B cell (primary cell): ENCODE measurements at regions not wholly inside any gene's neighbourhood (a gene's known extent, or its start where the extent isn't known, plus 50 kb on each side); places are given as distances from the start of the nearest gene placed in this dataset.

Source experiments
- EZH2 ChIP-seq: IDR thresholded peaks from 2 replicates; pipeline ENCODE4 v1.6.1; 2012; ENCODE audit warnings: borderline replicate concordance, low read depth, mild to moderate bottlenecking, moderate library complexity, low read length; ENCODE audit not compliant: insufficient read depth, poor library complexity, severe bottlenecking
- TF ChIP-seq, protein P1 (sequence below): fragments of 200-600 bp; IDR thresholded peaks from one replicate; pipeline ENCODE4 v1.8.0; 2022; ENCODE audit warnings: antibody characterized with exemption, mild to moderate bottlenecking

DNA sequence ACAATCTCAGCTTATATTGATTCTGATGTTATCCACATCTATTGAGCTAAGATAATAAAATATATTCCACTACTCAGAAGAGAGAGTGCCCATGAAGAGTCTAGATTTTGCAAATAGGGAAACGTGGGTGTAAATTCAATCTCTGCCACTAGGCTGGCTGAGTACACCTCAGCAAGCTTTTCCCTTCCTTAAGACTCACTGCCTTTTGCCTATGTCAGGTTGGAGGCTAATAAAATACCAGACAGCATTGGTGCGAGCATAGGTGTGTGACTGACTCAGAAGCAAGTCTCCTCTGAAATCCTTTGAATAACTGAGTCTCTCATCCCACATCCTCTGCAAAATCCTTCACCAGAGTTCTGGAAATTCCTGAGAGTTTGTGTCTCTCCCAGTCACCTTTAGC is 405.4 kb upstream of the CPEB2 start:
- TF ChIP-seq, protein P1, sequence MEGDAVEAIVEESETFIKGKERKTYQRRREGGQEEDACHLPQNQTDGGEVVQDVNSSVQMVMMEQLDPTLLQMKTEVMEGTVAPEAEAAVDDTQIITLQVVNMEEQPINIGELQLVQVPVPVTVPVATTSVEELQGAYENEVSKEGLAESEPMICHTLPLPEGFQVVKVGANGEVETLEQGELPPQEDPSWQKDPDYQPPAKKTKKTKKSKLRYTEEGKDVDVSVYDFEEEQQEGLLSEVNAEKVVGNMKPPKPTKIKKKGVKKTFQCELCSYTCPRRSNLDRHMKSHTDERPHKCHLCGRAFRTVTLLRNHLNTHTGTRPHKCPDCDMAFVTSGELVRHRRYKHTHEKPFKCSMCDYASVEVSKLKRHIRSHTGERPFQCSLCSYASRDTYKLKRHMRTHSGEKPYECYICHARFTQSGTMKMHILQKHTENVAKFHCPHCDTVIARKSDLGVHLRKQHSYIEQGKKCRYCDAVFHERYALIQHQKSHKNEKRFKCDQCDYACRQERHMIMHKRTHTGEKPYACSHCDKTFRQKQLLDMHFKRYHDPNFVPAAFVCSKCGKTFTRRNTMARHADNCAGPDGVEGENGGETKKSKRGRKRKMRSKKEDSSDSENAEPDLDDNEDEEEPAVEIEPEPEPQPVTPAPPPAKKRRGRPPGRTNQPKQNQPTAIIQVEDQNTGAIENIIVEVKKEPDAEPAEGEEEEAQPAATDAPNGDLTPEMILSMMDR, result no peak
- no peak for TF ChIP-seq EZH2
